ENCODE measurements at regions not wholly inside any gene's neighbourhood (a gene's known extent, or its start where the extent isn't known, plus 50 kb on each side); places are given as distances from the start of the nearest gene placed in this dataset.

DNA sequence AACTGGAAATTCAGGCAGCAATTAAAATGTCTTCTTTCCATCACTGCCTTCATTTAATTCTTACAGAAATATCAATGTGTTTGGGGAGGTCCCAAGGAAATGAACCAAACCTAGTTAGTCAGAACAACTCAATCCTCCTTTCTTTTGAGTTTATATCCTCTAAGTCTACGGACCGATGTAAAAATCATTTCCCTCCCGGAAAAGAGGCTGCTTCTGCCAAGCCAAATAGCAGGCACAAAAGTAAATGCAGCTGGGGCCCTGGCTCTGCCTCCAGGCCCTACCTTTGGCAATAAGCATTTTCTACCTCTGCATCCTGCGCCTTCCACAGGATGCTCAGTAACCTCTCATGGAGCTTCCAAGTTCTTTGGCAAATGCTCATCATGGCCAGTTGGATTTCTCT, 122.5 kb upstream of the COL8A1 start:
- H3K27me3 ChIP-seq (replicated peaks in 1 of 2; ENCODE audit: control insufficient read depth in 2 of 2, insufficient read depth in 2 of 2, low read length in 1 of 2) = no peaks in the 10 kb centered on the region
- H3K4me3 ChIP-seq = no peak overlapping the region
- no TSS peak for BruUV-seq (replicated peaks)
- in situ Hi-C loops (cut with MboI) = no loop called here
- ChIA-PET POLR2A (no interaction called here), RAD21 (ENCODE audit: unreplicated experiment) (no interaction called here), CTCF (no interaction called here), SMC1A (ENCODE audit: uncharacterized antibody, unreplicated experiment) (interaction anchor here (2.4 to 3.6 kb wide), 2 partner anchors 13 to 17 kb away, joined by 10 to 19 read pairs; no protein-coding TSS in a partner anchor)
- H3K4me1 ChIP-seq (ENCODE audit: control insufficient read depth, insufficient read depth, low read length) = no peaks in the 10 kb centered on the region
- no peaks in the 10 kb centered on the region for H3K36me3 ChIP-seq (ENCODE audit: control insufficient read depth in 2 of 2, insufficient read depth in 2 of 2, low read length in 1 of 2)
- no peak for DNase-seq (ENCODE audit: low read depth, low spot score)
- no peak overlapping the region for H3K9ac ChIP-seq (ENCODE audit: control insufficient read depth, insufficient read depth, low read length)
- ATAC-seq = no peak
- intact Hi-C loops (cut with micrococcal nuclease; ENCODE audit: unreplicated experiment) = no loop called here
- H3K27ac ChIP-seq (ENCODE audit: control insufficient read depth, insufficient read depth) = no peak overlapping the region
- WGBS (ENCODE audit: insufficient coverage, insufficient replicate concordance, low lambda C conversion rate, missing lambda C conversion rate) = 44% methylated on average over 4 of the region's 4 CpGs
- FAIRE-seq = no peak
- no peak overlapping the region for H2AFZ ChIP-seq (ENCODE audit: control insufficient read depth, low read depth, low read length)
- no peaks in the 10 kb centered on the region for H4K20me1 ChIP-seq (ENCODE audit: control insufficient read depth, insufficient read depth)
- H3K4me2 ChIP-seq (ENCODE audit: control insufficient read depth, insufficient read depth) = no peak overlapping the region
- H3K79me2 ChIP-seq (ENCODE audit: control insufficient read depth, insufficient read depth, low read length) = no peaks in the 10 kb centered on the region
- H3K9me3 ChIP-seq (replicated peaks; ENCODE audit: control insufficient read depth, insufficient read depth, low read length) = no peaks in the 10 kb centered on the region
- TF ChIP-seq KAT2A (conservative IDR thresholded peaks at IDR 0.05; ENCODE audit: control insufficient read depth, low read depth, low read length) (no peak), RELA (IDR thresholded peaks at IDR 0.05; ENCODE audit: borderline replicate concordance, partially characterized antibody) (no peak), BHLHE40 (IDR thresholded peaks at IDR 0.05; ENCODE audit: borderline replicate concordance in 1 of 2, low read depth in 2 of 2, low read length in 1 of 2) (no peak), BCLAF1 (IDR thresholded peaks at IDR 0.05) (no peak), ZNF274 (IDR thresholded peaks at IDR 0.05; ENCODE audit: insufficient read depth, insufficient read length) (no peak), MXI1 (IDR thresholded peaks at IDR 0.05; ENCODE audit: low read depth, low read length) (no peak), MTA3 (IDR thresholded peaks at IDR 0.05; ENCODE audit: borderline replicate concordance, low read length) (no peak), ZBTB40 (IDR thresholded peaks at IDR 0.05; ENCODE audit: borderline replicate concordance) (no peak), TCF3 (IDR thresholded peaks at IDR 0.05; ENCODE audit: borderline replicate concordance, insufficient read depth, low read depth, low read length) (no peak)
- TF ChIP-seq, protein P1, sequence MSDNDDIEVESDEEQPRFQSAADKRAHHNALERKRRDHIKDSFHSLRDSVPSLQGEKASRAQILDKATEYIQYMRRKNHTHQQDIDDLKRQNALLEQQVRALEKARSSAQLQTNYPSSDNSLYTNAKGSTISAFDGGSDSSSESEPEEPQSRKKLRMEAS (IDR thresholded peaks at IDR 0.05; ENCODE audit: low read depth, low read length) = no peak
- TF ChIP-seq, protein P2, sequence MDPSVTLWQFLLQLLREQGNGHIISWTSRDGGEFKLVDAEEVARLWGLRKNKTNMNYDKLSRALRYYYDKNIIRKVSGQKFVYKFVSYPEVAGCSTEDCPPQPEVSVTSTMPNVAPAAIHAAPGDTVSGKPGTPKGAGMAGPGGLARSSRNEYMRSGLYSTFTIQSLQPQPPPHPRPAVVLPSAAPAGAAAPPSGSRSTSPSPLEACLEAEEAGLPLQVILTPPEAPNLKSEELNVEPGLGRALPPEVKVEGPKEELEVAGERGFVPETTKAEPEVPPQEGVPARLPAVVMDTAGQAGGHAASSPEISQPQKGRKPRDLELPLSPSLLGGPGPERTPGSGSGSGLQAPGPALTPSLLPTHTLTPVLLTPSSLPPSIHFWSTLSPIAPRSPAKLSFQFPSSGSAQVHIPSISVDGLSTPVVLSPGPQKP (IDR thresholded peaks at IDR 0.05; ENCODE audit: low read depth, low read length) = no peak
- TF ChIP-seq, protein P3, sequence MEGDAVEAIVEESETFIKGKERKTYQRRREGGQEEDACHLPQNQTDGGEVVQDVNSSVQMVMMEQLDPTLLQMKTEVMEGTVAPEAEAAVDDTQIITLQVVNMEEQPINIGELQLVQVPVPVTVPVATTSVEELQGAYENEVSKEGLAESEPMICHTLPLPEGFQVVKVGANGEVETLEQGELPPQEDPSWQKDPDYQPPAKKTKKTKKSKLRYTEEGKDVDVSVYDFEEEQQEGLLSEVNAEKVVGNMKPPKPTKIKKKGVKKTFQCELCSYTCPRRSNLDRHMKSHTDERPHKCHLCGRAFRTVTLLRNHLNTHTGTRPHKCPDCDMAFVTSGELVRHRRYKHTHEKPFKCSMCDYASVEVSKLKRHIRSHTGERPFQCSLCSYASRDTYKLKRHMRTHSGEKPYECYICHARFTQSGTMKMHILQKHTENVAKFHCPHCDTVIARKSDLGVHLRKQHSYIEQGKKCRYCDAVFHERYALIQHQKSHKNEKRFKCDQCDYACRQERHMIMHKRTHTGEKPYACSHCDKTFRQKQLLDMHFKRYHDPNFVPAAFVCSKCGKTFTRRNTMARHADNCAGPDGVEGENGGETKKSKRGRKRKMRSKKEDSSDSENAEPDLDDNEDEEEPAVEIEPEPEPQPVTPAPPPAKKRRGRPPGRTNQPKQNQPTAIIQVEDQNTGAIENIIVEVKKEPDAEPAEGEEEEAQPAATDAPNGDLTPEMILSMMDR (IDR thresholded peaks at IDR 0.05 in 2 of 3, conservative IDR thresholded peaks at IDR 0.05 in 1 of 3; ENCODE audit: control insufficient read depth in 2 of 3, extremely low read depth in 1 of 3, insufficient read depth in 1 of 3, low read depth in 3 of 3, low read length in 3 of 3) = no peak
